ENCODE measurements at regions not wholly inside any gene's neighbourhood (a gene's known extent, or its start where the extent isn't known, plus 50 kb on each side); places are given as distances from the start of the nearest gene placed in this dataset.

DNA sequence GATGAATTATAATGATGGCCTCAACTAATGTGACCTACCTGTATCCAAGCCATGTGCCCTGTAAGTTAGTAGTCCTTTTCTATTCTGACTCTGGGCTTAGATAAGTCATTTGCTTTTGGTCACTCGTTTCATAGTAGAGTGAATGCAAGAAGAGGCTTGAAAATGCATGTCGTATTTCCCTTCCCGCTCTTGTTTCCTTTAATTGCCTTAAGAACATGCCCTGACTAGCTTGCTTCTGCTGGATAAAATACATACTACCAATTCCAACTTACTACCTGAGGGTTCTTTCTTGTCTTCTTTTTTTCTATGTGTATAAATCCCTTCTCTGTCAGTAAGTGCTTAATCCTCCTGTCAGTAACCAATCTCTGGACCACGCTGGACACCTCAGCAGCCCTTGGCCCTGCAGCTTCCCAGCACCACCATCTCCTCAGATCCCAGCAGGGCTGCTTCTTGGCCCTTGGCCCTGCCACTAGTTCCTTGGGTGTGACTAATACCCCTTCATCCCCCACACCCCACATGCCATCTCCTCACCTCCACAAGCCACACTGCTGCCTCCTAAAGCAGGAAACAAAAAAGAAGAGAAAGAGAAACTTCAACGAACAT lies 771.7 kb downstream of the IGSF11 start:
- DNase-seq (ENCODE audit: low spot score) = no peak
- no peak for TF ChIP-seq POLR2A (IDR thresholded peaks at IDR 0.05)
- no peak for TF ChIP-seq POLR2AphosphoS5 (IDR thresholded peaks at IDR 0.05)
- TF ChIP-seq CTCF (IDR thresholded peaks at IDR 0.05) = no peak
- Histone ChIP-seq H3K27me3 (replicated peaks; ENCODE audit: insufficient read depth) (no peaks in the 10 kb centered on the region), H3K9me3 (no peaks in the 10 kb centered on the region), H3K27ac (no peak overlapping the region), H3K4me1 (replicated peaks) (no peaks in the 10 kb centered on the region), H3K4me3 (no peak overlapping the region), H3K36me3 (no peaks in the 10 kb centered on the region)
- intact Hi-C loops (cut with DNase I) = no loop called here
- WGBS = 55% methylated on average over 5 of the region's 5 CpGs

DNA sequence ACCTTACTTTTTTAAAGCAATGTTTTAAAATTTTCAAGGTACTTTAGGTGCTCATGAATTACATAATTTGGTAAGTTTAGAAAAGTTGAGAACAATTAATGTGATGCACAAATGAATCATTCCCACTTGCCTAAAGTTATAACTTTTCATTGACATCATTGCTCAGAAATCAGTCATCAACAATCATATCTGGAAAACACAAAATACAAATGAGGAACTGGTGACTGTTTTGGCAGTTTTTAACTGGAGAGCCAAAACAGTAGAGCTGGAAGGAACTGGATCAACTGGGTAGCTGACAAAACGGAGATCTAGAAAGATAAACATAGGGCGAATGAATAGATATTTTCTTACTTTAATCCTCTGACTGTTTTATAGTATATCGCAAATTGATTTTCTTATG lies 767.1 kb downstream of the IGSF11 start:
- H3K4me3 ChIP-seq = no peak overlapping the region
- intact Hi-C loops (cut with DNase I) = no loop called here
- no peaks in the 10 kb centered on the region for H3K4me1 ChIP-seq (replicated peaks)
- no peak for DNase-seq (ENCODE audit: low spot score)
- TF ChIP-seq POLR2A (IDR thresholded peaks at IDR 0.05) (no peak), CTCF (IDR thresholded peaks at IDR 0.05) (no peak), POLR2AphosphoS5 (IDR thresholded peaks at IDR 0.05) (no peak)
- no peaks in the 10 kb centered on the region for H3K9me3 ChIP-seq
- no peak overlapping the region for H3K27ac ChIP-seq
- no peaks in the 10 kb centered on the region for H3K27me3 ChIP-seq (replicated peaks; ENCODE audit: insufficient read depth)
- no peaks in the 10 kb centered on the region for H3K36me3 ChIP-seq
- WGBS = 44% methylated on average over 3 of the region's 3 CpGs

DNA sequence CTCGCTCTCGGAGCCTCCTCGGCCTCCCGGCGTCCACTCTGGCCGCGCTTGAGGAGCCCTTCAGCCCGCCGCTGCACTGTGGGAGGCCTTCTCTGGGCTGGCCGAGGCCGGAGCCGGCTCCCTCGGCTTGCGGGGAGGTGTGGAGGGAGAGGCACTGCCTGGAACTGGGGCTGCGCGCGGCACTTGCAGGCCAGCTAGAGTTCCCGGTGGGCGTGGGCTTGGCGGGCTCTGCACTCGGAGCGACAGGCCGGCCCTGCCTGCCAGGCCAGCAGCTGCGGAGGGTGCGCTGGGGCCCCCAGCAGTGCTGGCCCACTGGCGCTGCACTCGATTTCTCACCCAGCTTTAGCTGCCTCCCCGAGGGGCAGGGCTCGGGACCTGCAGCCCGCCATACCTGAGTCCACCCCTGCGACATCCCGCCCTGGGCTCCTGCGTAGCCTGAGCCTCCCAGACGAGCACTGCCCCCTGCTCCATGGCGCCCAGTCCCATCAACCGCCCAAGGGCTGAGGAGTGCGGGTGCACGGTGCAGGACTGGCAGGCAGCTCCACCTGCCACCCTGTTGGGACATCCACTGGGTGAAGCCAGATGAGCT lies 765.0 kb downstream of the IGSF11 start:
- intact Hi-C loops (cut with DNase I) = no loop called here
- DNase-seq (ENCODE audit: low spot score) = no peak
- Histone ChIP-seq H3K36me3 (no peaks in the 10 kb centered on the region), H3K9me3 (no peaks in the 10 kb centered on the region), H3K27ac (no peak overlapping the region), H3K4me1 (replicated peaks) (no peaks in the 10 kb centered on the region), H3K27me3 (replicated peaks; ENCODE audit: insufficient read depth) (no peaks in the 10 kb centered on the region), H3K4me3 (no peak overlapping the region)
- WGBS = 97% methylated on average over 16 of the region's 38 CpGs
- TF ChIP-seq CTCF (IDR thresholded peaks at IDR 0.05) (no peak), POLR2AphosphoS5 (IDR thresholded peaks at IDR 0.05) (no peak), POLR2A (IDR thresholded peaks at IDR 0.05) (no peak)

GRCh38 chr3:118272991-118273390 lies 761.7 kb downstream of the IGSF11 start:
- 91% methylated on average over 2 of the region's 2 CpGs for WGBS

DNA sequence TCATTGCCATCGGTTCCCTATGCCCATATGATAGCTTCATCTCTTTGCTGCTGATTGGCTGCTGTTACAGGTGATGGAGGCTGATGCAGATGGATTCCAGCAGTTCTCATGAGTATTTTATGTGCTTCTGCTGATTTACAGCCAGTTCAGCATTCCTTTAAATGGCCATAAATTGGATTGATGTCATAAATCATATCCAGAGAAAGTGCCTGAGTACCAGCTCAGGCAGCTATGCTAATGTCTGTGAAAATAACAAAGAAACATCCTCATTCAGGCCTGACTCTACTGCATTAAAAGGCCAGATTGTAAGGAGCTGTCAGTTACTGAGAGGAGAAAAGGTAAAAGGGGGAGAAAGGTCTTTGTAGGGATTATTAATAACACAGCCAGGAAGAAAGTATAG lies 756.8 kb downstream of the IGSF11 start:
- Histone ChIP-seq H3K36me3 (no peaks in the 10 kb centered on the region), H3K27me3 (replicated peaks; ENCODE audit: insufficient read depth) (no peaks in the 10 kb centered on the region), H3K9me3 (no peaks in the 10 kb centered on the region), H3K27ac (no peak overlapping the region), H3K4me3 (no peak overlapping the region), H3K4me1 (replicated peaks) (no peaks in the 10 kb centered on the region)
- DNase-seq (ENCODE audit: low spot score) = no peak
- 72% methylated on average over 1 of the region's 1 CpG for WGBS
- intact Hi-C loops (cut with DNase I) = no loop called here
- TF ChIP-seq POLR2AphosphoS5 (IDR thresholded peaks at IDR 0.05) = no peak
- TF ChIP-seq POLR2A (IDR thresholded peaks at IDR 0.05) = no peak
- no peak for TF ChIP-seq CTCF (IDR thresholded peaks at IDR 0.05)

More at GRCh38 chr3:118272991-118273390, 761.7 kb downstream of the IGSF11 start:
- Histone ChIP-seq H3K27me3 (replicated peaks; ENCODE audit: insufficient read depth) (no peaks in the 10 kb centered on the region), H3K36me3 (no peaks in the 10 kb centered on the region), H3K27ac (no peak overlapping the region), H3K4me1 (replicated peaks) (no peaks in the 10 kb centered on the region), H3K4me3 (no peak overlapping the region), H3K9me3 (no peaks in the 10 kb centered on the region)
- no peak for TF ChIP-seq POLR2A (IDR thresholded peaks at IDR 0.05)
- DNase-seq (ENCODE audit: low spot score) = no peak
- intact Hi-C loops (cut with DNase I) = no loop called here

All from prostate gland (tissue), 2 donors.